HG02852 (cell line): ENCODE measurements at regions not wholly inside any gene's neighbourhood (a gene's known extent, or its start where the extent isn't known, plus 50 kb on each side); places are given as distances from the start of the nearest gene placed in this dataset.

Experiments
- ATAC-seq: cut with Tn5 transposase; IDR thresholded peaks from one replicate; pipeline ENCODE4 v1.9.1; 2021; ENCODE audit warnings: mild to moderate bottlenecking, moderate library complexity; ENCODE audit not compliant: unreplicated experiment

DNA sequence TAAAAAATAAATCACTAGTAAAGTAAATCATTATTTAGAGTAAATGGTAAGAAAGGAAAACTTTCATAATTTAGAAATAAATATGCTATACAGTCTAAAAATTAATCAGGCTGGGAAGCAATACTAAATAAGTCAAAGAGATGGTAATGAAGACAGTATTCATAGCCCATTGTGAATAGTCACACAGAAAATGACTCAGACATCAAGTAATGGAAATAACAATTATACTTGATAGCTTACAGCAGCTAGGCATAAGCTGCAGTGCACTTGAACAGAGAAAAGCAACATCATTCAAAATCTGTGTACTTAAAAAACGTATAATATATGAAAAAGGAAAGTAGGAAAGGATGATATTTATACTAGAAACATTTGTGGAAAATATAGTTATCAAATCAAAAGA, 642.5 kb upstream of the GNPDA2 start:
- ATAC-seq, result no peak

DNA sequence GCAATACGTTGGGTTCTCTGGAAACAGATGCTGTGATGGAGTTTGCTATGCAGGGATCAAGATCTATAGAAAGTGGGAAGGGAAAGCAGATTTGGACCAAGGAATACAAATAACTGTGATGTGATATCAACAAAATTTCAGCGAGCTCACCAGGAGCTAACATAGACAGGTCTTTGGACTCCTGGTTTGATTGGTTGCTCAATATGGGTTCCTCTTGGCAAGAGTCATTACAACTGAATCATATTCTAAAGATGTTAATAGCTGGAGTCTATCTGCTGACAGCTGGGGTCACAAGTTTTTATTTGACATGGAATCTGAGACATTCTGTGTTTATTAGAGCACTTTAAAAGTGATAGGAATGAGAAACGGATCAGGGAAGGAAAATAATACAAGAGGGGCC, 637.6 kb upstream of the GNPDA2 start:
- ATAC-seq, result no peak

- ATAC-seq, result no peak
Measured at GRCh38 chr4:45358573-45359506, 632.5 kb upstream of the GNPDA2 start.

DNA sequence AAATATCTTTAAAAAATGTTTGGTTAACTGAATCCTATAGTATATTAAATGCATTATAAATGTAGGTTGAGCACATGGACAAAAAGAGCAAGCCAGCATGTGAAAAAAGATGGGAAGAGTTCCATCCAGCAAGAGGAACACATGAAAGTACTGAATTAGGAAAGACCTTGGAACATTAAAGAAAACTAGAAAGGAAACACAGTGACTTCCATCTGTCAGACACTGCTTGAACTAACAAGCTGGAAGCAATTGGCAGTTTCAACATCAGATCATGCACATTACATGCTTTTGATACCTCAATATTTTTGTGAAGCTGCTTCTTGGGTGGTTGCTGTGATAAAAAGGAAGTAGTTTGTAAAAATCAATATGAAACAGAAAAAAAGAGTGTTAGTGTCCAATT, 626.8 kb upstream of the GNPDA2 start:
- ATAC-seq, result no peak

DNA sequence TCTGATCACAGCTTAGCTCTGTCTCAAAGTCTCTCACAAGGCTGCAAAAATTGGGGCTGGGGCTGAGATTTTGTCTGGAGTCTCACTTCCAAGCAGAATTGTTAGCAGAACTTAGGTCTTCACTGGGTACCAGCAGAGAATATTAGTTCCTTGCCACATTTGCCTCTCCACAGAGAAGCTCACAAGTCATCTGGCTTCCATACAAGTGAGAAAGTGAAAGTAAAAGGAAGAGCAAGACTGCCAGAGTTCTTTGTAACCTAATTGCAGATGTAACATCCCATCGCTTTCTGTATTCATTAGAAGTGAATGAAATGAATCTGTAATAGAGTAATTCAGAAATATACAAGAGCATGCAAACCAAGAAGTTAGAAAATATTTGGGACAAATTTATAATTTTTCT, 624.1 kb upstream of the GNPDA2 start:
- ATAC-seq, result peak; percentile 90

GRCh38 chr4:45349859-45350258, 623.5 kb upstream of the GNPDA2 start:
- no peak for ATAC-seq

GRCh38 chr4:45346816-45347435, 620.6 kb upstream of the GNPDA2 start:
- ATAC-seq, result no peak

DNA sequence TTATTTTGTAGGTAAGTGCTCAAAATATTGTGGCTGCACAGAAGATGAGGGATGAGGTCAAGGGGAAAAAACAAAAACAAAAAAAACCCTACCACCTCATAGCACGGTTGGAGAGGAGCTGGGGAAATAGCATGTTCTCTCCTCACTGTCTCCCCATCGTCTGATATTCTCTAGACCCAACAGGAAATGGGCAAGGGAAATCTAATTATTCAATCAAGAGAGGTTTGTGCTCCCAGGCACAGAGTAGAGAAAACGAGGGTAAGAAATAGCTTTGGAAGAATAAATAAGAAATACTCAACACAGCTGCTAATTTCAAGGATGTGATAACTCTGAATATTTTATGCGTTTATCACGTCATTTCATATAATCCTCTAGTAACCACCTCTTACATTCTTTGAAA, 619.2 kb upstream of the GNPDA2 start:
- no peak for ATAC-seq

DNA sequence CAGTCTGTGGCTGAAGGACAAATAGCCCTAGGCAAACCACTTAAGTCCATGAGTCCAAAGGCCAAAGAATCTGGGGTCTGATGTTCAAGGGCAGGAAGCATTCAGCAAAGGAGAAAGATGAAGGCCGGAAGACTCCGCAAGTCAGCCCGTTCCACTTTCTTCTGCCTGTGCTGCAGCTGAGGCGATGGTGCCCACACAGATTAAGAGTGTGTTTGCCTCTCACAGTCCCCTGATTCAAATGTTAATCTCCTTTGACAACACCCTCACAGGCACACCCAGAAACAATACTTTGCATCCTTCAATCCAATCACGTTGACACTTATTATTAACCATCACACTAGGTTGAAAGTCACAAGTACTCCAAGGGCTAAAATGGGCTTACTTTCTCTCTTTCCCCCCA, 605.4 kb upstream of the GNPDA2 start:
- no peak for ATAC-seq

- ATAC-seq, result no peak
Measured at GRCh38 chr4:45327544-45327943, 601.2 kb upstream of the GNPDA2 start.

DNA sequence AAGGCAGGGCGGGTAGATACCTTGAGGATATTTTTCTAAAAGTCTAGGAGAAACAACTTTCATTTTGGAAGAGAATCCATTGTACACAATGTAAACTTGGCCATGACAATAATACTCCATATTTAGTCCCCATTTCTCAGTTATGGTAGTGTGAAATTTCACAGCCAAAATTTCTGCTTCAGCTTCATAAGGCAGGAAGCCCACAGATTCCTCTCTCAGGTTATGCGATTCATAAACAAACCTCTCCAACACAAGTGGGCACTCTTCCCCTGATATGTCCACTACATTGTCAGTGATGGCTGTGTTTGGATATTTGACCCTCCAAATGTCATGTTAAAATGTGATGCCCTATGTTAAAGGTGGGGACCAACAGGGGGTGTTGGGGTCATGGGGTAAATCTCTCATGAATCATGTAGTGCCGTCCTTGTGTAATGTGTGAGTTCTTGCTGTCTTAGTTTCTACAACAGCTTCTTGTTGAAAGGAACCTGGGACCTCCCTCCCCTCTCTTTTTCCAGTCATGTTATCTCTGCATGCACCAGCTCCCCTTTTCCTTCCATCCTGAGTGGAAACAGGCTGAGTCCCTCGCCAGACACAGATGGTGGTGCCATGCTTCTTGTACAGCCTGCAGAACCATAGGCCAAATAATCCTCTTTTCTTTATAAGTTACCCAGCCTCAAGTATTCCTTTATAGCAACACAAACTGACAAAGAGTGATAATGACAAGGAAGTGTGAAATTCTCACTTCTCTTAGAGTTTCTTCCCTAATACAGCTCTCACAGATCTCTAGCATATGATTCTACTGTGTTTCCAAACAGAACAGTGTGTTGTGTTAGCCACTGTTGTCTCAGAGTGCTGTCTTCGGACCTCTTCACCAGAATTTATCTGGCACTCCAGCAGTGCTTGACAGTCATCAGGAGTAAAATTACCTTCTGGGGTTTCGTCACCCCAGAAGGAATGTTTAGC, 598.4 kb upstream of the GNPDA2 start:
- no peak for ATAC-seq

GRCh38 chr4:45323453-45324058, 597.2 kb upstream of the GNPDA2 start:
- ATAC-seq, result peak; percentile 72

DNA sequence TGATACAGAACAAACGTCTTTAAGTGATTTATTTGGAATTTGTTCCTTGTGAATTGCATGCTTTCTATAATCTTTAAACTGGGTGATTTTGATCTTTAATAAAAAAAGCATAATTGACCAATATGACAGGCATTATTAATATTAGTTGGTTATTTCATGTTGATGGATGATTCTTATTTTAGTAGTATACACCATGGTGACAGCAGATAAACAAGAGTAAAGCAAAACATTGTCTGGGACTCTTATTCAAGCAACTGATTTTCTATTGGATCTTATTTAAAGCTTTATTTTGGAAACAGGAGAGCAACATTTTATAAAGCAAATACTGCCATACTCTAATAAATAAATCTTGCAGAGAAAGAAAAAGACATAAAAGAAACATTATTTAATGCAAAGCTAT, 591.4 kb upstream of the GNPDA2 start:
- no peak for ATAC-seq

DNA sequence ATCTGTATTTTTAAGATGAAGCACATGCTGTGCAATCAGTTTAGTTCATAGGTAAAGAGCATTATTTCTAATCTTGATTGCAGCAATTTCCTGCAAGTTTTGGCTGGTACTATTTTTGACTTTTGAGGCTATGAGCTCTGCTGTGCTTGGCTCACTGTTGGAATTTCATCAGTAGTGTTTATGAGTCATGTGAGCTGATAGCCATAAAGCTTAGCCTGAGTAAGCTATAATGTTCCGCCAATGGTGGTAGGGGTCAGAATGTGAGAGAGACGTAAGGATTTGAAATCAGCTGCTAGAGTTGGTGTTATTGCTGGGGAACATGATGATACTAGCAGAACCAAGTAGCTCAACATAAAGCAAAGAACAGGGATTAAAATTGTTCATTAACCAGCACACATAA, 590.9 kb upstream of the GNPDA2 start:
- ATAC-seq, result no peak

DNA sequence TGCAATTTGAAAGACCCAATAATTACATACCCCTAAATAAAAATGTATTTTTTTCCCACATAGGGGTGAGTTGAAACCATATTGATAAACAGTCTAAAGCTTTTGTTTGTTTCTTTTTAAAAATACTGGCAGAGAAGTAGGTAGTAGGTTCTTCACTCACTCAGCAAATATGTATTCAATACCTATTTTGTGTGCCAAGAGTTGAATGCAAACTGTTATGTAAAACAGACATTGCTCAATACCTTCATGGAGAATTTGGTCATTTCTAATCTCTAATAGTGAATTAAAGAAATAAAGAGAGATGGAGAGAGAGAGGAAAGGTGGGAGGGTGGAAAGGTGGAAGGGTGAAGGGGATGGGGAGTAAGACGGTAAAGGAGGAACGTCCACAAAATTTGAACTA, 589.9 kb upstream of the GNPDA2 start:
- ATAC-seq, result no peak

GRCh38 chr4:45302828-45303227, 576.5 kb upstream of the GNPDA2 start:
- no peak for ATAC-seq

- ATAC-seq, result no peak
Measured at GRCh38 chr4:45294464-45294863, 568.1 kb upstream of the GNPDA2 start.

- no peak for ATAC-seq
Measured at GRCh38 chr4:45293335-45293734, 567.0 kb upstream of the GNPDA2 start.

DNA sequence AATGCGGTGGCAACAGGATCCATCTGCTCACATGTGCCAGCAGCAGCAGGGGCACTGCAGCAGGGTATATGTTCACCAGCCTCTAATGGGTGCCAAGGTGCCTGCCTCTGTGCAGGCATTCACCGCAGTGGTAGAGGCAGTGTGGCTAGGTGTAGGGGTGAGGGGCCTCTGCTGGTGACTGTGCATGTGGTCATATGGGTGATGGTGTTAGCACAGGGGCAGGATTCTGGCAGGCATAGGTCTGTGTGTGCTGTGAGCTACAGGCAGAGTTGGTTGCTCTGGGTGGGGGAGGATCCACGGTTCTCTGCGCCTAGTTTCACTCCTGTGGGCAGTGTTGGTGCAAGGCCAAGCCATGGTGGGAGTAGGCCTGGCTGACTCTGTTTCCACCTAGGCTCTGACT, 566.5 kb upstream of the GNPDA2 start:
- no peak for ATAC-seq

DNA sequence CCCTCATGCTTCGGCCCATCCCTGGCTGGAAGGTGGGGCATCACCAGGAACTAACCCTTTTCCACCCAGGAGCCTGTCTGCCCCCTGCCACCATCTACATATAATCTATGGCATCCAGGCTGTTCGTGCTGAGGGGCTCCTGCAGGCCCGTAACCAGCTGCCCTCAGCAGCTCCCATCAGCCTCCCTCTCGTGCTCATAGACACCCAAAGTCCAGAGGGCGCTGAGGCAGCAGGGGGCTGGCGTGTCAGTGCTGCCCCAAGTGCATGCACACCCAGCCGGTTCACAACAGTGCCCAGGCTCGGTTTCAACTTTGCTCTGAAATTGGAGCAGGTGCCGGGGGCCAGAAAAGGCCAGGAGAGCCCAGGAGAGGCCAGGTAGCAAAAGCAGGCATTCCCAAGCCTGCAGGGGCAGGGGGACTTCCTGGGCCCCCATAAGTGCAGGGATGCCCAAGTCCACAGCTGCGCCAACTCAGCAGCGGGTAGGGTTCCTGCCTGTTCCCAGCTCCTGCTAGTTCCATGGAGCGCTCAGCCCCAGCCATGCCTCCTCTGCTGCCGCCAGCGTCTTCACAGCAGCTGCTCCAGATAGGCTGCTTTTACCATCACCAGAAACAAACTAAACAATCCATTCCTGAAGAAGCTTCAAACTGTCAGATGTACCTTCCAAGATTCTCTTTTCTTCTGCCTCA, 558.2 kb upstream of the GNPDA2 start:
- no peak for ATAC-seq
